H9 (cell line): ENCODE measurements at regions not wholly inside any gene's neighbourhood (a gene's known extent, or its start where the extent isn't known, plus 50 kb on each side); places are given as distances from the start of the nearest gene placed in this dataset.

Source experiments
- DNase-seq: peaks from one replicate; pipeline ENCODE4 v3.0.0-alpha.2; 2017
- H2AFZ ChIP-seq: one replicate; pipeline ENCODE4 v1.6.1; 2013; ENCODE audit warnings: mild to moderate bottlenecking, low read length, control low read depth, moderate library complexity
- H2AK5ac ChIP-seq: 2 replicates; pipeline ENCODE4 v1.6.1; 2013; ENCODE audit warnings: low read length, control low read depth, mixed read lengths; ENCODE audit not compliant: insufficient read length
- H2BK120ac ChIP-seq: one replicate; pipeline ENCODE4 v1.6.1; 2013; ENCODE audit warnings: low read depth, mild to moderate bottlenecking, low read length, control low read depth, inconsistent platforms; ENCODE audit not compliant: poor library complexity, severe bottlenecking
- H2BK12ac ChIP-seq: 2 replicates; pipeline ENCODE4 v1.6.1; 2013; ENCODE audit warnings: low read length, control low read depth, mixed read lengths, low read depth; ENCODE audit not compliant: insufficient read length
- H2BK15ac ChIP-seq: 2 replicates; pipeline ENCODE4 v1.6.1; 2013; ENCODE audit warnings: low read depth, low read length, control low read depth
- H2BK20ac ChIP-seq: one replicate; pipeline ENCODE4 v1.6.1; 2013; ENCODE audit warnings: low read depth, mild to moderate bottlenecking, low read length, control low read depth, inconsistent platforms; ENCODE audit not compliant: poor library complexity, severe bottlenecking
- H2BK5ac ChIP-seq: 2 replicates; pipeline ENCODE4 v1.6.1; 2013; ENCODE audit warnings: low read length, control low read depth, mixed read lengths; ENCODE audit not compliant: insufficient read length
- H3K14ac ChIP-seq: 2 replicates; pipeline ENCODE4 v1.6.1; 2013; ENCODE audit warnings: low read length, control low read depth; ENCODE audit not compliant: insufficient read depth
- H3K18ac ChIP-seq: 2 replicates; pipeline ENCODE4 v1.6.1; 2013; ENCODE audit warnings: low read depth, mild to moderate bottlenecking, mixed read lengths, low read length, control low read depth; ENCODE audit not compliant: insufficient read length
- H3K23ac ChIP-seq: 2 replicates; pipeline ENCODE4 v1.6.1; 2013; ENCODE audit warnings: low read length, control low read depth, mixed read lengths, low read depth; ENCODE audit not compliant: insufficient read length
- H3K23me2 ChIP-seq: 2 replicates; pipeline ENCODE4 v1.6.1; 2013; ENCODE audit warnings: low read depth, mild to moderate bottlenecking, mixed read lengths, low read length, control low read depth; ENCODE audit not compliant: insufficient read length, poor library complexity, severe bottlenecking
- H3K27ac ChIP-seq: 2 replicates; pipeline ENCODE4 v1.5.1; 2013; ENCODE audit warnings: low read length, control low read depth, mixed read lengths, low read depth; ENCODE audit not compliant: insufficient read length
- H3K27me3 ChIP-seq: 2 replicates; pipeline ENCODE4 v1.6.1; 2013; ENCODE audit warnings: low read length, control low read depth, inconsistent platforms; ENCODE audit not compliant: insufficient read depth
- H3K4ac ChIP-seq: 2 replicates; pipeline ENCODE4 v1.6.1; 2013; ENCODE audit warnings: low read depth, mild to moderate bottlenecking, control low read depth, inconsistent platforms, low read length, moderate library complexity
- H3K4me1 ChIP-seq: 2 replicates; pipeline ENCODE4 v1.6.1; 2013; ENCODE audit warnings: low read length, control low read depth, inconsistent platforms; ENCODE audit not compliant: insufficient read depth
- H3K4me2 ChIP-seq: 2 replicates; pipeline ENCODE4 v1.6.1; 2013; ENCODE audit warnings: low read length, control low read depth, mixed read lengths; ENCODE audit not compliant: insufficient read length, insufficient read depth
- H3K56ac ChIP-seq: 2 replicates; pipeline ENCODE4 v1.6.1; 2013; ENCODE audit warnings: low read depth, mild to moderate bottlenecking, mixed read lengths, low read length, control low read depth; ENCODE audit not compliant: insufficient read length
- H3K79me1 ChIP-seq: 2 replicates; pipeline ENCODE4 v1.6.1; 2013; ENCODE audit warnings: low read depth, mild to moderate bottlenecking, moderate library complexity, low read length, control low read depth, inconsistent platforms; ENCODE audit not compliant: insufficient read depth, poor library complexity, severe bottlenecking
- H3K79me2 ChIP-seq: 2 replicates; pipeline ENCODE4 v1.6.1; 2013; ENCODE audit warnings: low read length, control low read depth, inconsistent platforms; ENCODE audit not compliant: insufficient read depth
- H3K9ac ChIP-seq: 2 replicates; pipeline ENCODE4 v1.6.1; 2013; ENCODE audit warnings: low read length, control low read depth, mixed read lengths; ENCODE audit not compliant: insufficient read length; ENCODE audit errors: extremely low read depth
- H3K9me3 ChIP-seq: one replicate; pipeline ENCODE4 v1.6.1; 2013; ENCODE audit warnings: low read depth, low read length, inconsistent platforms; ENCODE audit not compliant: control insufficient read depth
- H3T11ph ChIP-seq: one replicate; pipeline ENCODE4 v1.6.1; 2013; ENCODE audit warnings: mild to moderate bottlenecking, low read length, control low read depth, inconsistent platforms
- H4K20me1 ChIP-seq: one replicate; pipeline ENCODE4 v1.6.1; 2013; ENCODE audit not compliant: control insufficient read depth, insufficient read length, insufficient read depth
- H4K5ac ChIP-seq: 2 replicates; pipeline ENCODE4 v1.6.1; 2013; ENCODE audit warnings: low read depth, mild to moderate bottlenecking, mixed read lengths, low read length, control low read depth; ENCODE audit not compliant: insufficient read length
- H4K8ac ChIP-seq: replicated peaks from 2 replicates; pipeline ENCODE4 v1.6.1; 2013; ENCODE audit warnings: low read length, control low read depth, mixed read lengths, low read depth; ENCODE audit not compliant: insufficient read length
- H4K91ac ChIP-seq: 2 replicates; pipeline ENCODE4 v1.6.1; 2013; ENCODE audit warnings: low read depth, mild to moderate bottlenecking, moderate library complexity, mixed read lengths, low read length, control low read depth; ENCODE audit not compliant: insufficient read length
- H3K27ac Mint-ChIP-seq, 3 experiments: 2 replicates in 2 of 3; 3 replicates in 1 of 3; pipeline ENCODE4 v1.8.0; 2020 to 2021; ENCODE audit warnings: mixed read lengths in 3 of 3, mild to moderate bottlenecking in 1 of 3, moderate library complexity in 1 of 3
- H3K27me3 Mint-ChIP-seq: 2 replicates; pipeline ENCODE4 v1.8.0; 2021; ENCODE audit warnings: low read depth, mild to moderate bottlenecking, moderate library complexity, mixed read lengths
- H3K36me3 Mint-ChIP-seq, 3 experiments: 2 replicates in 2 of 3; 3 replicates in 1 of 3; pipeline ENCODE4 v1.8.0; 2020 to 2021; ENCODE audit warnings: low read depth in 3 of 3, mixed read lengths in 3 of 3; ENCODE audit not compliant: insufficient read depth in 1 of 3
- H3K4me1 Mint-ChIP-seq, 2 experiments: 2 replicates each; pipeline ENCODE4 v1.8.0; 2020; ENCODE audit warnings: mixed read lengths in 2 of 2
- H3K4me3 Mint-ChIP-seq, 2 experiments: 2 replicates in 1 of 2; 3 replicates in 1 of 2; pipeline ENCODE4 v1.8.0; 2020 to 2021; ENCODE audit warnings: mild to moderate bottlenecking in 2 of 2, mixed read lengths in 2 of 2, moderate library complexity in 1 of 2
- H3K9me3 Mint-ChIP-seq, 2 experiments: 2 replicates in 1 of 2; 3 replicates in 1 of 2; pipeline ENCODE4 v1.8.0; 2020; ENCODE audit warnings: mild to moderate bottlenecking in 2 of 2, mixed read lengths in 2 of 2, moderate library complexity in 1 of 2
- WGBS: extraction: QIAGEN DNeasy Blood & Tissue Kit; methylation state at CpG from one replicate; pipeline ENCODE4 v1.1.7; 2013; ENCODE audit warnings: missing lambda C conversion rate, low lambda C conversion rate, mixed read lengths; ENCODE audit not compliant: insufficient read length; ENCODE audit errors: extremely low coverage; 5-methylcytosine and 5-hydroxymethylcytosine counted together
- TF ChIP-seq, protein P1 (sequence below): fragments of 200-600 bp; sonication (generic); conservative IDR thresholded peaks from 3 replicates; pipeline ENCODE4 v1.8.0; 2021; ENCODE audit warnings: antibody characterized with exemption, mild to moderate bottlenecking

DNA sequence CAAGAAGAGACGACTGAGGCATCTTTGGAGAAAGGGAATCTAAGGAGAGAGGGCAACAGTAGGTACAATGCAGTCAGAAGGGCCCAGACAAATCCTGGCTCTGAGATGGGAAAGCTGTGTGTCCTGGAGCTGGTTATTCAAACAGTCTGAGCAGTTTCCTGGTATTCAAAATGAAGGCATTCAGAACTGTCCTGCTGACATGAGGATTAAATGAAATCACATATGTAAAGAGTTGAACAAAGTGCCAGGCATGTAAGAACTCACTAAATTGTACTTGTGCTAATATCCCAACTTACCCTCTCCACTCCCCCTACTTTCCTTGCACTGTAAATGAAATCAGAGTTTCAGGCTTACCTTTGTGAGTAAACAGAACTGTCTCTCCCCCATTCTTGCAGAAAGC is 60.9 kb upstream of the LDB2 start:
- Histone ChIP-seq H2BK15ac (no peak overlapping the region), H3K79me1 (no peaks in the 10 kb centered on the region), H3K23ac (no peak overlapping the region), H3K23me2 (no peaks in the 10 kb centered on the region), H4K5ac (no peak overlapping the region), H4K20me1 (no peaks in the 10 kb centered on the region), H3K4me2 (no peak overlapping the region), H2BK12ac (no peak overlapping the region), H3T11ph (no peak overlapping the region), H3K9ac (no peak overlapping the region), H3K18ac (no peak overlapping the region), H3K79me2 (no peaks in the 10 kb centered on the region), H3K4ac (no peak overlapping the region), H2BK20ac (no peak overlapping the region), H4K91ac (no peak overlapping the region), H3K4me1 (no peaks in the 10 kb centered on the region), H3K27ac (no peak overlapping the region), H2BK5ac (no peak overlapping the region), H4K8ac (no peak overlapping the region), H2BK120ac (no peak overlapping the region), H3K27me3 (no peaks in the 10 kb centered on the region), H2AK5ac (no peak overlapping the region), H2AFZ (no peak overlapping the region), H3K9me3 (no peaks in the 10 kb centered on the region), H3K14ac (no peak overlapping the region), H3K56ac (no peak overlapping the region)
- Mint-ChIP-seq H3K4me3 (no peak overlapping the region), H3K36me3 (peaks cover 4 to 17% (median 13%) of the 10 kb centered on the region in 3 experiments), H3K4me1 (peaks cover 19 to 30% of the 10 kb centered on the region in 2 experiments), H3K27me3 (no peaks in the 10 kb centered on the region), H3K9me3 (peaks cover 16 to 18% of the 10 kb centered on the region in 2 experiments; a peak in 4 of 5 replicates), H3K27ac (peak overlapping the region in 1 of 3 experiments; percentile 1; a peak in 1 of 7 replicates)
- no peak for DNase-seq
- no CpG with 5 or more reads among the region's 1 CpG for WGBS
- TF ChIP-seq, protein P1, sequence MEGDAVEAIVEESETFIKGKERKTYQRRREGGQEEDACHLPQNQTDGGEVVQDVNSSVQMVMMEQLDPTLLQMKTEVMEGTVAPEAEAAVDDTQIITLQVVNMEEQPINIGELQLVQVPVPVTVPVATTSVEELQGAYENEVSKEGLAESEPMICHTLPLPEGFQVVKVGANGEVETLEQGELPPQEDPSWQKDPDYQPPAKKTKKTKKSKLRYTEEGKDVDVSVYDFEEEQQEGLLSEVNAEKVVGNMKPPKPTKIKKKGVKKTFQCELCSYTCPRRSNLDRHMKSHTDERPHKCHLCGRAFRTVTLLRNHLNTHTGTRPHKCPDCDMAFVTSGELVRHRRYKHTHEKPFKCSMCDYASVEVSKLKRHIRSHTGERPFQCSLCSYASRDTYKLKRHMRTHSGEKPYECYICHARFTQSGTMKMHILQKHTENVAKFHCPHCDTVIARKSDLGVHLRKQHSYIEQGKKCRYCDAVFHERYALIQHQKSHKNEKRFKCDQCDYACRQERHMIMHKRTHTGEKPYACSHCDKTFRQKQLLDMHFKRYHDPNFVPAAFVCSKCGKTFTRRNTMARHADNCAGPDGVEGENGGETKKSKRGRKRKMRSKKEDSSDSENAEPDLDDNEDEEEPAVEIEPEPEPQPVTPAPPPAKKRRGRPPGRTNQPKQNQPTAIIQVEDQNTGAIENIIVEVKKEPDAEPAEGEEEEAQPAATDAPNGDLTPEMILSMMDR = no peak
